ENCODE measurements at regions not wholly inside any gene's neighbourhood (a gene's known extent, or its start where the extent isn't known, plus 50 kb on each side); places are given as distances from the start of the nearest gene placed in this dataset.

DNA sequence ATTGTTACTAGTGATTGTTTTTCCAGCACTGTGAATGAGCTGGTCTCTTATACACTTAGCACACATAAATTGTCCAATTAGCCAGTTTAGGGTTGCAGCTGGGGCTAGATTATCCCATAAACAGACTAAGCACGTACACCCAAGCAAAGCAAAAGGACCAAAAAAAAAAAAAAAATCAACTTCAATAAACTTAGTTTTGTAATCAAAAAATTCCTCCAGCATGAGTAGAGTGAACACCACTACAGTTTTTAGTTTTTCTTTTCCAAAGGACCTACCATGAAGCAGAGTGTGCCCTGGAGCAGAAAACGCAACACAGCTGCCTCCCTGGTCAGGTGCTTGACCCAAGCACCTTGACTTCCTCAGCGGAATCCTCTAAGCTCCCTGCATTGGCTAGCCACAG is 249.4 kb upstream of the SLC14A2 start:
- Histone ChIP-seq H3K4me3 (ENCODE audit: low read depth in 2 of 2, low read length in 2 of 2) (no peak overlapping the region), H3K4me1 (ENCODE audit: control insufficient read depth, insufficient read depth, low read length) (no peaks in the 10 kb centered on the region), H3K36me3 (ENCODE audit: control insufficient read depth, insufficient read depth, low read length) (no peaks in the 10 kb centered on the region), H3K27ac (ENCODE audit: low read length) (no peak overlapping the region), H3K27me3 (ENCODE audit: control insufficient read depth, insufficient read depth, low read length) (no peaks in the 10 kb centered on the region), H3K9me3 (ENCODE audit: control insufficient read depth, insufficient read depth, low read depth, low read length) (no peaks in the 10 kb centered on the region)
- in situ Hi-C loops (cut with HindIII; ENCODE audit: low pct_unique_long_range_greater_than_20kb, low sequenced_read_pairs) (no loop called here), intact Hi-C loops (cut with micrococcal nuclease; ENCODE audit: unreplicated experiment) (no loop called here)
- ChIA-PET POLR2A (no interaction called here), CTCF (no interaction called here)
- TF ChIP-seq REST (IDR thresholded peaks at IDR 0.05; ENCODE audit: insufficient read depth in 1 of 2, low read depth in 2 of 2, low read length in 1 of 2) (no peak), SIN3A (IDR thresholded peaks at IDR 0.05; ENCODE audit: borderline replicate concordance, insufficient read depth, low read depth, low read length) (no peak), CTCF (IDR thresholded peaks at IDR 0.05) (no peak), TCF7L2 (IDR thresholded peaks at IDR 0.05; ENCODE audit: low read depth, low read length) (no peak), POLR2AphosphoS5 (IDR thresholded peaks at IDR 0.05; ENCODE audit: low read depth, low read length) (no peak)
- DNase-seq (ENCODE audit: low read depth, low spot score) (no peak), ATAC-seq (no peak)
- BruUV-seq (replicated peaks): no TSS peak

- Histone ChIP-seq H3K4me3 (ENCODE audit: low read depth in 2 of 2, low read length in 2 of 2) (no peak overlapping the region), H3K36me3 (ENCODE audit: control insufficient read depth, insufficient read depth, low read length) (no peaks in the 10 kb centered on the region), H3K9me3 (ENCODE audit: control insufficient read depth, insufficient read depth, low read depth, low read length) (no peaks in the 10 kb centered on the region), H3K27me3 (ENCODE audit: control insufficient read depth, insufficient read depth, low read length) (no peaks in the 10 kb centered on the region), H3K27ac (ENCODE audit: low read length) (no peak overlapping the region), H3K4me1 (ENCODE audit: control insufficient read depth, insufficient read depth, low read length) (no peaks in the 10 kb centered on the region)
- in situ Hi-C loops (cut with HindIII; ENCODE audit: low pct_unique_long_range_greater_than_20kb, low sequenced_read_pairs): no loop called here
- POLR2A ChIA-PET: no interaction called here
- no peak for TF ChIP-seq CTCF (IDR thresholded peaks at IDR 0.05)
- TF ChIP-seq POLR2AphosphoS5 (IDR thresholded peaks at IDR 0.05; ENCODE audit: low read depth, low read length): no peak
- BruUV-seq (replicated peaks): no TSS peak
- CTCF ChIA-PET: no interaction called here
- intact Hi-C loops (cut with micrococcal nuclease; ENCODE audit: unreplicated experiment): no loop called here
- DNase-seq (ENCODE audit: low read depth, low spot score) (no peak), ATAC-seq (no peak)
These were observed 244.8 kb upstream of the SLC14A2 start for GRCh38 chr18:45370255-45371010.

All from Panc1 (cell line).